Heart left ventricle (tissue), 16 donors: ENCODE measurements at regions not wholly inside any gene's neighbourhood (a gene's known extent, or its start where the extent isn't known, plus 50 kb on each side); places are given as distances from the start of the nearest gene placed in this dataset.

Experiments
- ATAC-seq, 4 donors: fragments of 200-7000 bp; cut with Tn5 transposase; one replicate each; pipeline ENCODE4 v1.9.1; 2020 to 2022; ENCODE audit warnings: moderate library complexity in 4 of 4, mild to moderate bottlenecking in 3 of 4, moderate number of reproducible peaks in 1 of 4
- DNase-seq, 5 donors: peaks; one replicate each; pipeline ENCODE4 v3.0.0-alpha.2; 2020
- H3K27ac ChIP-seq, 12 donors: fragments of 200-600 bp; sonication (generic) in 4 of 12; one replicate each; pipeline versions ENCODE4 v1.5.0 to v1.8.0; 2016 to 2022; ENCODE audit warnings: mild to moderate bottlenecking in 2 of 12
- H3K27me3 ChIP-seq, 9 donors: fragments of 200-600 bp; sonication (generic) in 2 of 9; one replicate each; pipeline versions ENCODE4 v1.5.1 to v1.8.0; 2016 to 2022; ENCODE audit warnings: mild to moderate bottlenecking in 3 of 9
- H3K36me3 ChIP-seq, 9 donors: fragments of 200-600 bp; sonication (generic) in 2 of 9; one replicate each; pipeline versions ENCODE4 v1.5.0 to v1.8.0; 2018 to 2022; ENCODE audit warnings: mild to moderate bottlenecking in 2 of 9
- H3K4me1 ChIP-seq, 12 donors: fragments of 200-600 bp; sonication (generic) in 4 of 12; one replicate each; pipeline versions ENCODE4 v1.5.0 to v1.8.0; 2016 to 2022; ENCODE audit warnings: mild to moderate bottlenecking in 3 of 12
- H3K4me3 ChIP-seq, 12 donors: fragments of 200-600 bp; sonication (generic) in 4 of 12; one replicate each; pipeline versions ENCODE4 v1.5.0 to v1.8.0; 2017 to 2022; ENCODE audit warnings: mild to moderate bottlenecking in 9 of 12, moderate library complexity in 4 of 12
- H3K9me3 ChIP-seq, 12 donors: fragments of 200-600 bp; sonication (generic) in 4 of 12; one replicate each; pipeline versions ENCODE4 v1.5.0 to v1.8.0; 2016 to 2022; ENCODE audit warnings: mild to moderate bottlenecking in 1 of 12
- CTCF ChIP-seq, 12 donors: fragments of 200-600 bp; sonication (generic) in 4 of 12; IDR thresholded peaks; one replicate each; pipeline versions ENCODE4 v1.5.0 to v1.8.0; 2018 to 2022; ENCODE audit warnings: antibody characterized with exemption in 12 of 12, mild to moderate bottlenecking in 5 of 12
- POLR2A ChIP-seq, 2 donors: fragments of 450-650 bp; IDR thresholded peaks; one replicate each; pipeline ENCODE4 v1.6.1; 2017; ENCODE audit warnings: antibody characterized with exemption in 2 of 2, mild to moderate bottlenecking in 2 of 2, moderate library complexity in 2 of 2
- WGBS, 4 donors: extraction: QIAGEN DNeasy Blood & Tissue Kit in 2 of 4; methylation state at CpG; one replicate each; pipeline versions ENCODE4 v1.1.5 to v1.1.7; 2013 to 2018; 5-methylcytosine and 5-hydroxymethylcytosine counted together
- intact Hi-C, 10 donors: fragments of 100-400 bp; cut with DNase I; formaldehyde crosslinking; loops; one replicate each; pipeline versions ENCODE4 v1.11.1 to v1.14.2; 2022
- donor health status: ischemic (EF 13 %, LVEDD 7.1; RV severe dilation, severe dysfunction).
- donor health status: healthy with polysubstance abuse.
- donor health status: DM: no; HTN: yes; CAD: no.
- donor health status: DM: no; HTN: no; CAD: no.
- donor health status: ischemic (EF 25% LVEDD 6.9; RV normal size, moderate dysfunction).
- donor health status: ischemic (EF 25% LVEDD 5.7; RV mildly dilated, moderate dysfunction).
- donor health status: healthy.
- donor health status: DM: yes; HTN: yes; CAD: no.
- donor health status: ischemic (EF 35%, LVEDD 5.7; RV mildly dilated, moderate dysfunction).
- donor health status: nonischemic (EF 11% LVEDD 7.7; RV severe dilation, severe dysfunction).
- donor health status: DM: yes; HTN: yes; CAD: no.
- donor health status: PGD.
- donor health status: ischemic (EF 29% LVEDD 5.4; RV normal size, mild dysfunction).
- donor health status: nonischemic (EF 23%, LVEDD 6.1; RV moderate dilation, normal function).

GRCh38 chr3:31402117-31402516, 130.6 kb upstream of the STT3B start:
- intact Hi-C loops: loop anchor here in 1 of 10 donors (10.0 kb wide), 1 partner anchor 113 kb away; no protein-coding TSS in a partner anchor
- Histone ChIP-seq H3K4me1 (peaks cover 0 to 5% (median 0%) of the 10 kb centered on the region in 12 donors), H3K36me3 (no peaks in the 10 kb centered on the region), H3K4me3 (no peak overlapping the region), H3K27ac (peak overlapping the region in 1 of 12 donors; percentile 16), H3K27me3 (no peaks in the 10 kb centered on the region), H3K9me3 (peaks cover 0 to 6% (median 0%) of the 10 kb centered on the region in 12 donors)
- WGBS, 4 donors: 51 to 64% (median 56%) methylated on average over 2 of the region's 2 CpGs
- DNase-seq (no peak), ATAC-seq (no peak)
- TF ChIP-seq CTCF (IDR thresholded peaks at IDR 0.05) (no peak), POLR2A (IDR thresholded peaks at IDR 0.05) (no peak)

- Histone ChIP-seq H3K9me3 (no peaks in the 10 kb centered on the region), H3K27me3 (no peaks in the 10 kb centered on the region), H3K4me3 (no peak overlapping the region), H3K36me3 (no peaks in the 10 kb centered on the region), H3K4me1 (peaks cover 0 to 9% (median 0%) of the 10 kb centered on the region in 12 donors), H3K27ac (no peak overlapping the region)
- intact Hi-C loops: loop anchor here in 1 of 10 donors (10.0 kb wide), 1 partner anchor 112 kb away; no protein-coding TSS in a partner anchor
- 79 to 92% (median 89%) methylated on average over 3 of the region's 3 CpGs for WGBS, 4 donors
- no peak for ATAC-seq
- TF ChIP-seq POLR2A (IDR thresholded peaks at IDR 0.05) (no peak), CTCF (IDR thresholded peaks at IDR 0.05) (no peak)
- DNase-seq: no peak
These were observed 129.5 kb upstream of the STT3B start for GRCh38 chr3:31403197-31403596.

- Histone ChIP-seq H3K9me3 (no peaks in the 10 kb centered on the region), H3K27ac (no peak overlapping the region), H3K4me1 (peaks cover 0 to 11% (median 0%) of the 10 kb centered on the region in 12 donors), H3K36me3 (no peaks in the 10 kb centered on the region), H3K4me3 (no peak overlapping the region), H3K27me3 (no peaks in the 10 kb centered on the region)
- no peak for ATAC-seq
- no peak for DNase-seq
- TF ChIP-seq POLR2A (IDR thresholded peaks at IDR 0.05) (no peak), CTCF (IDR thresholded peaks at IDR 0.05) (no peak)
- intact Hi-C loops: loop anchor here in 1 of 10 donors (10.0 kb wide), 1 partner anchor 110 kb away; no protein-coding TSS in a partner anchor
- WGBS, 4 donors: 79 to 92% (median 86%) methylated on average over 1 of the region's 1 CpG
These were observed 127.9 kb upstream of the STT3B start for GRCh38 chr3:31404871-31405270.

GRCh38 chr3:31405515-31405914, 127.2 kb upstream of the STT3B start:
- no peaks in the 10 kb centered on the region for H3K9me3 ChIP-seq
- ATAC-seq (no peak), DNase-seq (no peak)
- WGBS, 4 donors: 44 to 65% (median 47%) methylated on average over 1 of the region's 1 CpG
- no peak overlapping the region for H3K4me3 ChIP-seq
- H3K4me1 ChIP-seq: peaks cover 0 to 11% (median 0%) of the 10 kb centered on the region in 12 donors
- no peak overlapping the region for H3K27ac ChIP-seq
- TF ChIP-seq POLR2A (IDR thresholded peaks at IDR 0.05) (no peak), CTCF (IDR thresholded peaks at IDR 0.05) (no peak)
- no peaks in the 10 kb centered on the region for H3K36me3 ChIP-seq
- H3K27me3 ChIP-seq: no peaks in the 10 kb centered on the region
- intact Hi-C loops: loop anchor here in 1 of 10 donors (10.0 kb wide), 1 partner anchor 109 kb away; no protein-coding TSS in a partner anchor
